Lung (tissue), 11 donors: ENCODE measurements at regions not wholly inside any gene's neighbourhood (a gene's known extent, or its start where the extent isn't known, plus 50 kb on each side); places are given as distances from the start of the nearest gene placed in this dataset.

Experiments
- ATAC-seq: fragments of 200-7000 bp; cut with Tn5 transposase; one replicate; pipeline ENCODE4 v1.9.1; 2020; ENCODE audit warnings: moderate number of reproducible peaks; ENCODE audit not compliant: insufficient read depth, low FRiP score
- DNase-seq, 3 donors: peaks; one replicate each; pipeline ENCODE4 v3.0.0-alpha.2; 2013 to 2017
- H3K27ac ChIP-seq, 2 donors: one replicate each; pipeline ENCODE4 v1.5.1; 2013; ENCODE audit warnings: mild to moderate bottlenecking in 2 of 2, moderate library complexity in 2 of 2, control low read depth in 1 of 2, inconsistent platforms in 1 of 2, low read depth in 1 of 2, low read length in 1 of 2
- H3K27me3 ChIP-seq, 3 donors: one replicate each; pipeline ENCODE4 v1.5.1; 2013; ENCODE audit warnings: low read length in 2 of 3; ENCODE audit not compliant: control insufficient read depth in 3 of 3, insufficient read depth in 3 of 3
- H3K36me3 ChIP-seq, 4 donors: one replicate each; pipeline ENCODE4 v1.5.1; 2013; ENCODE audit warnings: low read length in 4 of 4, mild to moderate bottlenecking in 1 of 4, moderate library complexity in 1 of 4; ENCODE audit not compliant: control insufficient read depth in 4 of 4, insufficient read depth in 4 of 4
- H3K4me1 ChIP-seq, 5 donors: one replicate each; pipeline ENCODE4 v1.5.1; 2013; ENCODE audit warnings: low read length in 5 of 5, mild to moderate bottlenecking in 2 of 5, moderate library complexity in 1 of 5; ENCODE audit not compliant: control insufficient read depth in 5 of 5, insufficient read depth in 5 of 5
- H3K4me3 ChIP-seq: one replicate; pipeline ENCODE4 v1.5.1; 2013; ENCODE audit warnings: mild to moderate bottlenecking, control low read depth, moderate library complexity
- H3K9ac ChIP-seq, 2 donors: one replicate each; pipeline ENCODE4 v1.5.1; 2013; ENCODE audit warnings: low read length in 2 of 2, control low read depth in 1 of 2; ENCODE audit not compliant: insufficient read depth in 1 of 2
- H3K9me3 ChIP-seq, 4 donors: one replicate each; pipeline ENCODE4 v1.5.1; 2013; ENCODE audit warnings: low read length in 3 of 4, mild to moderate bottlenecking in 1 of 4, moderate library complexity in 1 of 4; ENCODE audit not compliant: control insufficient read depth in 4 of 4, insufficient read depth in 3 of 4
- CTCF ChIP-seq: IDR thresholded peaks from 2 replicates; pipeline ENCODE4 v1.5.1; 2012; ENCODE audit warnings: mild to moderate bottlenecking; ENCODE audit errors: control extremely low read depth, extremely low read depth
- WGBS, 2 donors: extraction: QIAGEN DNeasy Blood & Tissue Kit; methylation state at CpG; one replicate each; pipeline ENCODE4 v1.1.7; 2013; 5-methylcytosine and 5-hydroxymethylcytosine counted together
- donor health status: control.
- donor health status: control.
- donor health status: Bipolar disorder and iron deficiency.
- donor health status: healthy.
- donor health status: DM: yes; HTN: yes; CAD: no.

GRCh38 chr3:146881966-146882760, 277.0 kb upstream of the PLSCR5 start:
- peaks cover 0 to 4% (median 0%) of the 10 kb centered on the region in 5 donors for H3K4me1 ChIP-seq
- H3K27me3 ChIP-seq, result no peaks in the 10 kb centered on the region
- H3K36me3 ChIP-seq, result no peaks in the 10 kb centered on the region
- DNase-seq (no peak), ATAC-seq (no peak)
- peaks cover 0 to 2% (median 0%) of the 10 kb centered on the region in 4 donors for H3K9me3 ChIP-seq
- 74 to 80% methylated on average over 3 of the region's 3 CpGs for WGBS, 2 donors
- H3K27ac ChIP-seq, result no peak overlapping the region
- TF ChIP-seq CTCF, result no peak
- H3K4me3 ChIP-seq, result no peak overlapping the region
- H3K9ac ChIP-seq, result no peak overlapping the region

DNA sequence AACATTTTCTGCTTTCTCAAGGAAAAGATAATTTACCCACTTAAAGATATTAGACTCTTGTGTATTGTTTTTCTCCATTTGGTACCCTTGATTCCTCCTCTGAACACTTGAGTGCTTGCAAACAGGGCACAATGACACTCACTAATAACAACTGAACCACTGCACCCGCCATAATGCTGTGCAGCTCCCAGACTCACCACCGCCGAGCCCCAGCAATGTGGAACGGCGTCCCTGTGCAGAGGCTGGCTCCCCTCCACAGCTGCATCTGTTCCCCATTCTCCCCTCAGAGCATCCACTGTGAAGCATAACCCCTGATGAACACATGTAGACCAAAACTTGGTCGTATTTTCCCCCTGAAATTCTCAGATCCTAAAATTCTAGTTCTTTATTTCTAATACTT, 276.2 kb upstream of the PLSCR5 start:
- H3K9ac ChIP-seq, result no peak overlapping the region
- H3K27ac ChIP-seq, result no peak overlapping the region
- peaks cover 0 to 2% (median 0%) of the 10 kb centered on the region in 5 donors for H3K4me1 ChIP-seq
- H3K9me3 ChIP-seq, result peaks cover 0 to 2% (median 0%) of the 10 kb centered on the region in 4 donors
- no peak for TF ChIP-seq CTCF
- ATAC-seq (no peak), DNase-seq (no peak)
- H3K36me3 ChIP-seq, result no peaks in the 10 kb centered on the region
- 77 to 79% methylated on average over 6 of the region's 6 CpGs for WGBS, 2 donors
- H3K27me3 ChIP-seq, result no peaks in the 10 kb centered on the region
- H3K4me3 ChIP-seq, result no peak overlapping the region

- Histone ChIP-seq H3K4me1 (no peaks in the 10 kb centered on the region), H3K27ac (no peak overlapping the region), H3K4me3 (no peak overlapping the region), H3K9me3 (peaks cover 0 to 7% (median 3%) of the 10 kb centered on the region in 4 donors), H3K27me3 (no peaks in the 10 kb centered on the region), H3K9ac (no peak overlapping the region), H3K36me3 (no peaks in the 10 kb centered on the region)
- no peak for DNase-seq
- ATAC-seq, result no peak
- TF ChIP-seq CTCF, result no peak
Observed at GRCh38 chr3:146873748-146874147, 268.6 kb upstream of the PLSCR5 start.
